ENCODE measurements at regions not wholly inside any gene's neighbourhood (a gene's known extent, or its start where the extent isn't known, plus 50 kb on each side); places are given as distances from the start of the nearest gene placed in this dataset. TPM values are rescaled to one million over a fixed set of nuclear protein-coding genes. Genes with fewer than 3 reads are reported as not detected.

- no peak overlapping the region for H3K4me2 ChIP-seq (ENCODE audit: insufficient read depth, low read length, poor library complexity, severe bottlenecking)
- no peak overlapping the region for H3K4me3 ChIP-seq (ENCODE audit: low read length in 2 of 2)
- WGBS, 2 donors (ENCODE audit: extremely low coverage in 2 of 2, insufficient read length in 2 of 2, insufficient replicate concordance in 1 of 2) = no CpG with 5 or more reads among the region's 4 CpGs
- H3K27me3 ChIP-seq (ENCODE audit: control insufficient read depth in 3 of 3, insufficient read depth in 3 of 3, low read depth in 1 of 3, low read length in 3 of 3) = peaks cover 0 to 23% (median 0%) of the 10 kb centered on the region in 3 experiments
- H4K91ac ChIP-seq (ENCODE audit: low read depth, low read length, poor library complexity) = no peak overlapping the region
- no peak overlapping the region for H2BK5ac ChIP-seq (ENCODE audit: low read length)
- no peak overlapping the region for H3K27ac ChIP-seq (replicated peaks; ENCODE audit: low read length)
- no peak overlapping the region for H3K9ac ChIP-seq (ENCODE audit: low read depth, low read length, poor library complexity)
- H2BK15ac ChIP-seq (ENCODE audit: low read length) = no peak overlapping the region
- no peaks in the 10 kb centered on the region for H3K36me3 ChIP-seq (replicated peaks in 1 of 2; ENCODE audit: control insufficient read depth in 2 of 2, insufficient read depth in 2 of 2, low read length in 2 of 2)
- H3K4me1 ChIP-seq (ENCODE audit: control insufficient read depth in 2 of 2, insufficient read depth in 1 of 2, low read depth in 1 of 2, low read length in 2 of 2) = peaks cover 0 to 2% of the 10 kb centered on the region in 2 donors
- no peak overlapping the region for H2AFZ ChIP-seq (ENCODE audit: low read length)
- H3K4ac ChIP-seq (ENCODE audit: low read length) = no peak overlapping the region
- H4K8ac ChIP-seq (ENCODE audit: low read depth, low read length) = no peak overlapping the region
- no peak overlapping the region for H2BK120ac ChIP-seq (ENCODE audit: low read depth, low read length)
- H2BK12ac ChIP-seq (ENCODE audit: low read length) = no peak overlapping the region
- no peak for DNase-seq (ENCODE audit: low spot score)
- H3K23ac ChIP-seq (ENCODE audit: low read depth, low read length, poor library complexity) = no peak overlapping the region
- no peaks in the 10 kb centered on the region for H3K79me1 ChIP-seq (ENCODE audit: low read depth, low read length)
- H2AK5ac ChIP-seq (ENCODE audit: low read depth, low read length) = no peak overlapping the region
- no peaks in the 10 kb centered on the region for H3K9me3 ChIP-seq (replicated peaks in 1 of 2; ENCODE audit: control insufficient read depth in 2 of 2, insufficient read depth in 1 of 2, low read depth in 1 of 2, low read length in 2 of 2)
- no peak overlapping the region for H3K18ac ChIP-seq (ENCODE audit: low read length)
- H3K14ac ChIP-seq (ENCODE audit: low read length) = no peak overlapping the region
Observed at GRCh38 chr4:10167201-10167600, 50.6 kb upstream of the WDR1 start.

Small RNA genes in the stretch of these regions (small RNA-seq; reads per million reads assigned to genes)
- gene AC006499.8 (ENCODE audit: insufficient read depth) = not detected
